ENCODE measurements at regions not wholly inside any gene's neighbourhood (a gene's known extent, or its start where the extent isn't known, plus 50 kb on each side); places are given as distances from the start of the nearest gene placed in this dataset.

DNA sequence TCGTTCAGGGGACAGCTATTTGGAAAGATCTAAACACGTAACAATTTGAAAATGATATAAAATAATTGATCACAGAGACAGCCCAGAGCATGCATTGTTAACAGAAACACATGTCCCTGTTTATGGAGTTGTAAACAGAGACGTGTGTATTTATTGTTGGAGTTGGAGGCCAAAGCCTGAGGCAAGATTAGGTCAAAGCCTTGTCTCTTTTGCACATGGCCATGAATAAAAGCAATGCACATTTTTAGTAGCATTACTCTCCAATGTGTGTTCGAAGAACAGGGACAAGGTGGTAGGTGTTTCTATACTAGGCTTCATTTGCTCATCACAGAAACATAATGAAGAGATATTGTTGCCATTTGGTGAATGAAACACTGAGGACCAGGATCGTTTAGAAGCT lies 841.5 kb upstream of the FANCL start:
- intact Hi-C loops (cut with DNase I) = no loop called here
- Histone ChIP-seq H3K4me3 (no peak overlapping the region), H3K4me1 (peaks cover 0 to 5% (median 0%) of the 10 kb centered on the region in 9 donors), H3K9me3 (no peaks in the 10 kb centered on the region), H3K27ac (no peak overlapping the region), H3K36me3 (no peaks in the 10 kb centered on the region), H3K27me3 (no peaks in the 10 kb centered on the region)
- 68 to 76% methylated on average over 5 of the region's 5 CpGs for WGBS, 2 donors
- DNase-seq = no peak
- no peak for TF ChIP-seq CTCF (IDR thresholded peaks at IDR 0.05)
- no peak for ATAC-seq

DNA sequence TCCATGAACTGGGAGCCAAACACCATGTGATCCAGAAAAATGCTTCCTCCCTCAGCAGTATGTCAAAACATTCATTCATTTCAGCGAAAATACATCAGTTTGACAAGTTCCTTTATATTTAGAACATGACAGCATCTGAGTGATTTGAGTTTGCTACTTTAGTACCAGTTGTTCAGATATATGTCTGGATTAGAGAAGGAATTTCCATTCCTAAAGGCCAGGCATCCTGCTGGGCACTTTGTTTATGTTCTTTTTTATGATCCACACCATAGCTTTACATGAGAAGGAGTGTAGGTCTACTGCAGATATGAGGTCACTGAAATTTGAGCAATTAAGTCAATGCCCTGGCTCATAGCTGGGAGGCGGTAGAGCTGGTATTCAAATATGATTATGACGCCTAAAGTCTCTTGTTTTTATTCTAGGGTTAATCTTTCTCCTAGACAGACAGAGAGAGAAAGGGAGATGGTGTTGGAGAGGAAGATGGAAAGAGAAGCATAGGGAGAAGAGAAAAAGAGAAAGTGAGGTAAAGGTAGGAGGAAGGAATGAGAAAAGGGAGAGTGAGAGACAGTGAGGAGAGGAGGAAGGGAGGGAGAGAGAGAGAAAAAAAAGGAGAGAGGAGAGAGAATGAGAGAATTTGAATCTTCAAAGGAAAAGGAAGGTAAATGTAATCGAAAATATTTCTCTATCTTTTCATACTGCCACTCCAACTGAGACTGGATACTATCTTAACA lies 839.5 kb upstream of the FANCL start:
- no peaks in the 10 kb centered on the region for H3K27me3 ChIP-seq
- WGBS, 2 donors = 76 to 79% methylated on average over 4 of the region's 4 CpGs
- DNase-seq = no peak
- no peaks in the 10 kb centered on the region for H3K36me3 ChIP-seq
- peaks cover 0 to 5% (median 0%) of the 10 kb centered on the region in 9 donors for H3K4me1 ChIP-seq
- no peak for TF ChIP-seq CTCF (IDR thresholded peaks at IDR 0.05)
- ATAC-seq = no peak
- intact Hi-C loops (cut with DNase I) = no loop called here
- no peak overlapping the region for H3K4me3 ChIP-seq
- H3K9me3 ChIP-seq = no peaks in the 10 kb centered on the region
- H3K27ac ChIP-seq = no peak overlapping the region

GRCh38 chr2:59077981-59078531 lies 836.9 kb upstream of the FANCL start:
- 77 to 78% methylated on average over 6 of the region's 6 CpGs for WGBS, 2 donors

More at GRCh38 chr2:59077981-59078531, 836.9 kb upstream of the FANCL start:
- no peaks in the 10 kb centered on the region for H3K27me3 ChIP-seq
- no peak overlapping the region for H3K27ac ChIP-seq
- DNase-seq = no peak
- no peaks in the 10 kb centered on the region for H3K36me3 ChIP-seq
- no peak for ATAC-seq
- peaks cover 0 to 5% (median 0%) of the 10 kb centered on the region in 9 donors for H3K4me1 ChIP-seq
- no peaks in the 10 kb centered on the region for H3K9me3 ChIP-seq
- TF ChIP-seq CTCF (IDR thresholded peaks at IDR 0.05) = no peak
- H3K4me3 ChIP-seq = no peak overlapping the region
- intact Hi-C loops (cut with DNase I) = no loop called here

Data from heart right ventricle (tissue), 16 donors.